Large intestine (tissue), 3 donors: ENCODE measurements at regions not wholly inside any gene's neighbourhood (a gene's known extent, or its start where the extent isn't known, plus 50 kb on each side); places are given as distances from the start of the nearest gene placed in this dataset.

ENCODE experiments used
- DNase-seq, 2 donors: peaks; one replicate each; pipeline versions ENCODE4 v3.0.0 to v3.0.0-alpha.2; 2013
- H3K27ac ChIP-seq: one replicate; pipeline ENCODE4 v1.5.1; 2013; ENCODE audit warnings: low read length
- H3K27me3 ChIP-seq: 2 replicates; pipeline ENCODE4 v1.6.1; 2013; ENCODE audit warnings: low read length; ENCODE audit not compliant: control insufficient read depth, insufficient read depth
- H3K36me3 ChIP-seq: 2 replicates; pipeline ENCODE4 v1.6.1; 2013; ENCODE audit warnings: low read length; ENCODE audit not compliant: control insufficient read depth, insufficient read depth
- H3K4me1 ChIP-seq: one replicate; pipeline ENCODE4 v1.6.1; 2013; ENCODE audit warnings: low read length; ENCODE audit not compliant: control insufficient read depth, insufficient read depth
- H3K4me3 ChIP-seq: one replicate; pipeline ENCODE4 v1.5.1; 2013; ENCODE audit warnings: low read length
- H3K9me3 ChIP-seq: one replicate; pipeline ENCODE4 v1.6.1; 2013; ENCODE audit warnings: mild to moderate bottlenecking, low read depth, low read length, moderate library complexity; ENCODE audit not compliant: control insufficient read depth
- WGBS: methylation state at CpG from one replicate; pipeline ENCODE4 v1.1.5; 2013; ENCODE audit warnings: low lambda C conversion rate; ENCODE audit not compliant: insufficient coverage; 5-methylcytosine and 5-hydroxymethylcytosine counted together

DNA sequence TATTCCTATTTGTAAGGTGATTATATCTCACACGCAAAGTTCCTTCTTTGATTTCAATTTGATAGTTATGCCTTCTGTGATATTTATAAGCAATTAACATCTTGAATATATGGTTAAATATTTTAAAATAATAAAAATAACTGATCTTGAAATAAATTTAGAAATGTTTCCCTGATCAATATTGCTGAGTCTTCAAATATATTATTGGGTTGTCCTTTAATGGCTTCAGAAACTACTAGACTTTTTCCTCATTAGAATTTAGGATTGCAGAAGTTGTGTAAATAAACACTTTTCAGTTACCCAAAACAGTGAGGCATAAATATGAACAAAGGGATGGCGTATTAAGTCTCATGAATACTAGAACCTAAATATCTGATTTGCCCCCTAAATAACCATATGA is 252.3 kb upstream of the PRR20A start:
- H3K36me3 ChIP-seq: no peaks in the 10 kb centered on the region
- 100% methylated on average over 1 of the region's 2 CpGs for WGBS

DNA sequence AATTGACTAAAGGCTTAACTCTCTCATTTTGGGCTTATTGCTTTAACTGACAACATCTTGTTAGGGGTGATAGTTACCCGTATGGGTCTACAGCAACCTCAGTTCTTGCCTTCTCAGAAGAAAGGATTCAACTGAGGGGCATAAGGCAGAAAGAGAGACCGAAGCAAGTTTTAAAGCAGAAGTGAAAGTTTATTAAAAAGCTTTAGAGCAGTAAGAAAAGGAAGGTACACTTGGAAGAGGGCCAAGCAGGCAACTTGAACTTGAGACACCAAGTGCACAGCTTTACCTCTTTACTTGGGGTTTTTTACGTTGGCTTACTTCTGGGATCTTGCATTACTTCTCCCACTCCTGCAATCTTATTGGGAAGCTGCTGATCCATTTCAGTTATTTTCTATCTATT is 246.9 kb upstream of the PRR20A start:
- Histone ChIP-seq H3K27ac (no peak overlapping the region), H3K9me3 (no peaks in the 10 kb centered on the region), H3K4me3 (no peak overlapping the region), H3K27me3 (no peaks in the 10 kb centered on the region), H3K4me1 (no peaks in the 10 kb centered on the region), H3K36me3 (no peaks in the 10 kb centered on the region)
- DNase-seq: no peak
- WGBS: 93% methylated on average over 2 of the region's 3 CpGs

More for the DNA sequence above, 252.3 kb upstream of the PRR20A start:
- Histone ChIP-seq H3K4me1 (no peaks in the 10 kb centered on the region), H3K27me3 (no peaks in the 10 kb centered on the region), H3K27ac (no peak overlapping the region), H3K4me3 (no peak overlapping the region), H3K9me3 (no peaks in the 10 kb centered on the region)
- no peak for DNase-seq

DNA sequence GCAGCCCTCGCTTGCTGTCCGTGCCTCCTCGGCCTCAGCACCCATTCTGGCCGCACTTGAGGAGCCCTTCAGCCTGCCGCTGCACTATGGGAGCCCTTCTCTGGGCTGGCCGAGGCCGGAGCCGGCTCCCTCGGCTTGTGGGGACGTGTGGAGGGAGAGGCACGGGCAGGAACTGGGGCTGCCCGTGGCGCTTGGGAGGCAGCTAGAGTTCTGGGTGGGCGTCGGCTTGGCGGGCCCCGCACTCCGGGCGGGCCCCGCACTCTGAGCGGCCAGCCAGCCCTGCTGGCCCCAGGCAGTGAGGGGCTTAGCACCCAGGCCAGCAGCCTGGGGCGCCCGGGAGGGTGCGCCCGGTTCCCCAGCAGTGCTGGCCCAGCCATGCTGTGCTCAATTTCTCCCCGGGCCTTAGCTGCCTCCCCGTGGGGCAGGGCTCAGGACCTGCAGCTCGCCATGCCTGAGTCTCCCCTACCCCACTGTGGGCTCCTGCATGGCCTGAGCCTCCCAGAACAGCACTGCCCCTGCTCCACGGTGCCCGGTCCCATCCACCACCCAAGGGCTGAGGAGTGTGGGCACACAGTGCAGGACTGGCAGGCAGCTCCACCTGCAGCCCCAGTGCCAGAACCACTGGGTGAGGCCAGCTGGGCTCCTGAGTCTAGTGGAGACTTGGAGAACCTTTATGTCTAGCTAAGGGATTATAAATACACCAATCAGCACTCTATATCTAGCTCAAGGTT is 240.0 kb upstream of the PRR20A start:
- no peak overlapping the region for H3K4me3 ChIP-seq
- peaks cover 8% of the 10 kb centered on the region for H3K9me3 ChIP-seq
- H3K27ac ChIP-seq: no peak overlapping the region
- no peaks in the 10 kb centered on the region for H3K27me3 ChIP-seq
- WGBS: no CpG with 5 or more reads among the region's 30 CpGs
- H3K36me3 ChIP-seq: no peaks in the 10 kb centered on the region
- no peaks in the 10 kb centered on the region for H3K4me1 ChIP-seq
- no peak for DNase-seq

DNA sequence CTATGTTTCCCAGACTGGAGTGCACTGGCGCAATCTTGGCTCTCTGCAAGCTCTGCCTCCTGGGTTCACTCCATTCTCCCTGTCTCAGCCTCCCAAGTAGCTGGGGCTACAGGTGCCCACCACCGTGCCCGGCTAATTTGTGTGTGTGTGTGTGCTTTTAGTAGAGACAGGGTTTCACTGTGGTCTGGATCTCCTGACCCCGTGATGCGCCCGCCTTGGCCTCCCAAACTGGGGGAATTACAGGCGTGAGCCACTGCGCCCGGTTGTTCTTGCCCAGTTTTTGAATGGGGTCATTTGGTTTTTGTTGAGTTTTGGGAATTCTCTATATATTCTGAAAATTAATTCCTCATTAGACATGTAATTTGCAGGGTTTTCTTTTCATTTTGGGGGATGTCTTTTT is 238.4 kb upstream of the PRR20A start:
- Histone ChIP-seq H3K9me3 (peaks cover 8% of the 10 kb centered on the region), H3K4me1 (no peaks in the 10 kb centered on the region), H3K27ac (no peak overlapping the region), H3K27me3 (no peaks in the 10 kb centered on the region), H3K36me3 (no peaks in the 10 kb centered on the region), H3K4me3 (no peak overlapping the region)
- no peak for DNase-seq
- WGBS: no CpG with 5 or more reads among the region's 9 CpGs

DNA sequence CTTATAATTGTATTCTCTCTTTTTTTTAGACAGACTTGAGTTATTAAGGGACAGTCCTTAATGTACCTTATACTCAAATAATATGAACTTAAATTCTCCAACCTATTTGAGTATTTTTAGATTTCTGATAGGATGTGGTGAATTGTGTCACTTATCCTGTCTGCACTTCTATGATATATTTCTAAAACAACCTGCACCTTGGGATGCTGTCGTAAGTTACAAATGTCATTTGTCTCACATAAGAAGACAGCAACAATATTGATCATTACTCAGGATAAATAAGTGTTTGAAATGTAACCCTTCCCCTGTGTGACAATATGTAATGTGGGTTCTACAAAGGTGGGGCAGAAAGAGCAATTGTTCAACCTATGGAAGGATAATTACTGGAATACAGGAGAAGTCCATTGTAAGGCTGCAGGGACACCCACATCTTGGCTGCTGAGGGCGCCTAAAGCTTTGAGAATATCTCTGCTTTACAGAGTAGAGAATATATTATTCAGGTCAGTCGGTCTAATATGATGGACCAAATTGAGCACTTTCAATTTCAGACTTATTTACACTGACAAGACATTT is 236.9 kb upstream of the PRR20A start:
- Histone ChIP-seq H3K27me3 (no peaks in the 10 kb centered on the region), H3K36me3 (no peaks in the 10 kb centered on the region), H3K27ac (no peak overlapping the region), H3K4me3 (no peak overlapping the region), H3K4me1 (no peaks in the 10 kb centered on the region), H3K9me3 (peaks cover 8% of the 10 kb centered on the region)
- no peak for DNase-seq
- WGBS: 100% methylated on average over 1 of the region's 3 CpGs

DNA sequence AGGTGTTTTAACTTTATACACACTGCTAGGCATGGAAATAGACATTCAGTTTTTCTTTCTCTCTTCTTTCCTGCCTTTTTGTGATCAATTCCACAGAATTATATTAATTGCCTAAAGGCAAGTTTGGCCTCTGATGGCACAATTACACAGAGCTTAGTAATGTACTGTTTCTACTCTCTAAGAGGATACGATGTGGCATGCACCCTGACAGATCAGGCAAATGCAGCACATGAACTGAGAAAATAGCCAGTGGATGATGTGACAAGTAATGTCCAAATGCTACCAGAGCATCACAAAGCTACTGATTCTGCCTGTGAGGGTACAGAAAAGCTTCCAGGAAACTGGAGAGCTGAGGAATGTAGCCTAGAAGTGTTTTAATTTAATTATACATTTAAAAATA is 233.8 kb upstream of the PRR20A start:
- DNase-seq: no peak
- no peak overlapping the region for H3K4me3 ChIP-seq
- H3K27me3 ChIP-seq: no peaks in the 10 kb centered on the region
- no peak overlapping the region for H3K27ac ChIP-seq
- H3K36me3 ChIP-seq: no peaks in the 10 kb centered on the region
- peaks cover 4% of the 10 kb centered on the region for H3K9me3 ChIP-seq
- WGBS: no CpG with 5 or more reads among the region's 1 CpG
- no peaks in the 10 kb centered on the region for H3K4me1 ChIP-seq

DNA sequence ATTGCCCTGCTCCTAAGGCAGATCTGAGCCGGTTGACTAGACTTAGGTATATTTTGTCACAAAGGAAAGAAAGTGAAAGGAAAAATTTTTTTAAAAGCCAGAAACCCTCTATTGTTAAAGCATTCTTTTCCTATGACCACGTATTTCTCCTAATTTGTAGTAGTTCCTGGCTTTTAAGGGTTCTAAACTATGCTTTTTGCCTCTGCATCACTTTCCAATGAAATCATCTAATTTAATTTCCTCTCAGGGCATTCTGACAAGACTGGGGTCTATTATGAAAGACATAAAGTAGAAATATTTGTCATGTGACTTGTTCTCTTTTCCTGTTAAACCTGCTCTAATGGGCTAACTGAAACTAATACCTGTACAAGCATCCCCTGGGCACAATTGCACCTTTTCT is 233.0 kb upstream of the PRR20A start:
- Histone ChIP-seq H3K36me3 (no peaks in the 10 kb centered on the region), H3K9me3 (peaks cover 4% of the 10 kb centered on the region), H3K4me3 (no peak overlapping the region), H3K27ac (no peak overlapping the region), H3K4me1 (no peaks in the 10 kb centered on the region), H3K27me3 (no peaks in the 10 kb centered on the region)
- DNase-seq: no peak
- WGBS: 63% methylated on average over 2 of the region's 2 CpGs

DNA sequence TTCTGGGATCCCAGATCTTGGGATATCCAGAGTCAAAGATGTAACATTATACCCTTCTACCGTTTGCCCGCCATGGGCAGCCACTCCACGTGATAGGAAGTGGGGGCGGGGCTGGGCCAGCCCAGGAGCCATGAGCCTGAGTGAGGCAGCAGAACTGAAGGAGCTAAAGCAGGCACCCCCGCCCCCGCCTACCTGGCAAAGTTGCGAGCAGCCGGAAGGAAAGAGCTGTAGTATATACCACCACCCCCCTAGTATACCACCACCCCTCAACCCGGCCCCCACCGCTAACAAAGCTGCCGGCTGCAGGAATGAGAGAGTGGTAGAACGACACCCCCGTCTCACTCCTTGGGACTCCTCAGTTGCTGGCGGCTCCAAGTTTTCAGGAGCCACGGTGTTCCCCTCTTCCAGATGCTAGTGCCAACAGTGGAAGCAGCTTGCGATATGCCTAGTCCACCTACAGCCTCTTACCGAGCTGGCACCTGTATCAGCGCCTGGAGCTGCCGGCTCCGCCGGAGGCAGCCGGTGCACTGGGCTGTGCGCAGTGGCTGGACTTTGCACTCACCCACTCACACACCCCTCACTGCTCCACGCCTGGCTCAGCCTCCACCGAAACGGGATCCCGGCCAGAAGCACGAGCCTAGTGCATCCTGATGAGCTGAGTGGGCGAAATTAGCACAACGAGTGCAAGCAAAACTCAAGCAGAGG is 230.7 kb upstream of the PRR20A start:
- no peaks in the 10 kb centered on the region for H3K36me3 ChIP-seq
- no CpG with 5 or more reads among the region's 30 CpGs for WGBS
- H3K27ac ChIP-seq: no peak overlapping the region
- H3K4me3 ChIP-seq: no peak overlapping the region
- H3K9me3 ChIP-seq: peaks cover 4% of the 10 kb centered on the region
- no peak for DNase-seq
- H3K4me1 ChIP-seq: no peaks in the 10 kb centered on the region
- H3K27me3 ChIP-seq: no peaks in the 10 kb centered on the region

DNA sequence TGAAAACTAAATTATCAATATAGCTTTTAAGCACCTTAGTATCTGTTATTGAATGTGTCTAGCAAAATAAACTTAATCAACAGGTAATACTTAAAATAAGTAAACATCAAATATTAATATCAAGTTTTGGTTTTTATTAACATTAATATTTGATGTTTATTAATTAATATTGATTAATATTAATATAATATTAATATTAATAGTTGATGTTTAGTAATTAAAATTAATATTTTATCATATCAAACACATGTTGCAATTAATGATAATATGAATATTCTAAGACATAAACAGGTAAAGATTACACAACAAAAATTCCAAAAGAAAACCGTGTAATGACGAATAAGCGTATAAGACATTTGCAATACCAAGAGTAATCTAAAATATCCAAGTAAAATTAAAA is 222.8 kb upstream of the PRR20A start:
- Histone ChIP-seq H3K4me3 (no peak overlapping the region), H3K36me3 (no peaks in the 10 kb centered on the region), H3K4me1 (no peaks in the 10 kb centered on the region), H3K27ac (no peak overlapping the region), H3K9me3 (no peaks in the 10 kb centered on the region), H3K27me3 (no peaks in the 10 kb centered on the region)
- no peak for DNase-seq
- 97% methylated on average over 3 of the region's 3 CpGs for WGBS

DNA sequence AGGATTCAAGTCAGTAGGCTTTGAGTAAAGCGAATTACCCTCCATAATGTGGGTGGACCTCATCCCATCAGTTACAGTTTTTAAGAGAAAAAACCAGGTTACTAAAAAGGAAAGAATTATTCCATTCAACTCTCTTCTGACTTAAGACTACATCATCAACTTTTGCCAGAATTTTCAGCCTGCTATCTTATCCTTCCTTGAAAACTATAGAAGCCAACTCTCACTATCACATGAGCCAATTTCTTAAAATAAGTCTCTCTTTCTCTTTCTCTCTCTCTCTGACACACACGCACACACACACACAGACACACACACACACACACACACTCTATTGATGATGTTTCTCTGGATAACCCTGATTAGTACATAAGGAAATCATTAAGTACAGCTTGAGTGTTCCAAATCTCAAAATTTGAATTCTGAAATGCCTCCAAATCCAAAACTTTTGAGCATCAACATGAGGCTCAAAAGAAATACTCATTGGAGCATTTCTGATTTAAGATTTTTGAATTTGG is 217.0 kb upstream of the PRR20A start:
- 100% methylated on average over 1 of the region's 2 CpGs for WGBS
- no peaks in the 10 kb centered on the region for H3K36me3 ChIP-seq
- no peak overlapping the region for H3K27ac ChIP-seq
- no peaks in the 10 kb centered on the region for H3K9me3 ChIP-seq
- H3K27me3 ChIP-seq: no peaks in the 10 kb centered on the region
- no peak for DNase-seq
- H3K4me3 ChIP-seq: no peak overlapping the region
- H3K4me1 ChIP-seq: no peaks in the 10 kb centered on the region
